ENCODE measurements at regions not wholly inside any gene's neighbourhood (a gene's known extent, or its start where the extent isn't known, plus 50 kb on each side); places are given as distances from the start of the nearest gene placed in this dataset.

DNA sequence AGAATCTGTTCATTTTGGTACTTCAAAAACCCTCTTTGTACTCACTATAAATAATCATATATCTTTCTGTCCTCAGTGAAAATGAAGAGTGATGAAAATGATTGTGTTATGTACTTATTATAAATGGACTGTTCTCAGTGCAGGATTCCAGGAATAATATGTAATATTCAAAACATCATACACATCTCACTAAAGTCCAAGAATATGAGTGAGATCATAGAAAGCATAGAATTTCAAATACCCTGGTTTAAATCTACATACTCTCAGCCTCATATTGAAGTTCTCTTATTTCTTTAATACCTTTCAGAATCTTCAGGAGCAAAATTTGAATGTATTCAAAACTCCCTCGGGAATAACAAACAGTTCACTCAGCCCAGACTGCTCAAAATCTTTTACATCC is 868.0 kb downstream of the SLITRK6 start:
- no peak for DNase-seq

- no peak for DNase-seq
Observed at GRCh38 chr13:84927442-84928169, 871.6 kb downstream of the SLITRK6 start.

DNA sequence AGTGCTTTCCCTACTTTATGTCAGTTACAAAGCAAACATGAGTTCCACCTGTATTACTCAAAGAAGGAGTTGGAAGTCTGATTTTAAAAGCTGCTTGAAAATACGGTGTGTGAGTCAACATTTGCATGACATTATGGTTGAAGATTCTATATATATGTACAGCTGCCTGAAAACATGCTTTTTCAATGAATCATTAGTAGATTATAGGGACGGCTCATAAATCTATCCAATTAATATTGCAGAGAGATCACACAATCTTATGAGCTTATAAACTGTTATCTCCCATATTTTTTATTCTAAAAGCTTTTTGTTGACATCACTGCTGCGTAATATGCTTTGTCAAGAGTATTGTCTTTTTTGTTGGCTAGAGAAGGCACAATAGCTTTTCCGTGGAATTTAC is 873.8 kb downstream of the SLITRK6 start:
- DNase-seq, result no peak

- no peak for DNase-seq
Observed at GRCh38 chr13:84923831-84924230, 875.4 kb downstream of the SLITRK6 start.

DNA sequence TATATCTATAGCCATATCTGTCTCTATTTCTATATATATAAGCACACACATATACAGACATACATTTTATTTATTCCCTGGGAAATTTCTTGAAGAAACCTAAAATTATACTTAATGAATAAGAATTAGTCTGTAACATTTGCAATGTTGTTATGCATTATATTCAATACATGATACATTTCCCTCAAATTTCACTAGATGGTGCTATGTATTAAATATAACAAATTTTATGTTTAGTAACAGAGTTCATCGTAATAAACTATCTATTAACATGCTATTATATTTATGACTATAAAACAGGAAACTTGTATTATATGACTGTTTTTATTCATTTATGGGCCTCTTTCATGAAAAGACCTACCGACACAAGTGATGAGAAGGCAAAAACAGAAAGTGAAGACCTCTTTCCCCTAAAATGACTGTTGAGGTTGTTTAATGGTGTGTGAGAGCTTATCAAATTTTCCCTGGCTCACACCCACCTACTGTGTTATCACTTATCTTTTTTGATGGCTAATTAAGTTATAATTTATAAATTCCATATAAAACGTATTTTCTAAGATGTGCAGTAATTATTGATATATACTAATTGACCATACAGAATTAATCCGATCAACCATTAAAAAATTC is 881.9 kb downstream of the SLITRK6 start:
- no peak for DNase-seq

GRCh38 chr13:84912720-84913119 is 886.5 kb downstream of the SLITRK6 start:
- DNase-seq, result no peak

GRCh38 chr13:84910423-84910822 is 888.8 kb downstream of the SLITRK6 start:
- DNase-seq, result no peak

GRCh38 chr13:84903391-84903790 is 895.8 kb downstream of the SLITRK6 start:
- DNase-seq, result no peak

DNA sequence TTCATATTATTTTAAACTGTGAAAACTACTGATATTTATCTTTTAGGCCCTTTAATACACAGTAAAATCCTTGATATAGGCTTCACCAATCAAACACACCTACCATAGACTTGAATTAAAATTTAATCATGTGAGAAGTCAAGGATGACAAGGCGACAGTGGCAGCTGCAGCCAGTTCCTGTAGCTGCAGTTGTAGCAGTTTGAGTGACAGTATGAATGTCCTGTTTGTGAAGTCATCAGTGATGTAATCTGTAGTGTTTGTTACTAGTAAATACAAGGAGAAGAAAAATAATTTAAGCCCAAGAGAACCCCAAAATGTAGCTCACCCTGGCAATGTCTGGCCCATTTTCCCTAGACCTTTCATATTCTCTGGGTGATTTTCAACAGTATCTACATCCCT is 897.0 kb downstream of the SLITRK6 start:
- no peak for DNase-seq

DNA sequence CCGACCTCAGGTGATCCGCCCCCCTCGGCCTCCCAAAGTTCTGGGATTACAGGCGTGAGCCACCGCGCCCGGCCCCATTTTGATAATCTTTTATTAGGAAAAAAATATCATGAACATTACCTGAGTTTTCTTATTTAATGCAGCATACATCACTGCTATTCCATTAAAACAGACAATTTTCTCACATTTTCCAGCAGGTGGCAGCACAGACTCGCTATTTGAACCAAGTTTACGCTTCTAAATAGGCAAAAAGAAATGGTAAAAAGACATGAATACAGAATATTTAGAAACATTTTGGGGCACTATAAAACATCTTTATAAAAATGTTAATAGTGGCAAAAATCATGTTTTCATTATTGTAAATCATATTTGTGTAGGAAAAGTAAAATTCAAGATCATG is 903.1 kb downstream of the SLITRK6 start:
- DNase-seq, result peak in 1 of 2 donors; percentile 26

DNA sequence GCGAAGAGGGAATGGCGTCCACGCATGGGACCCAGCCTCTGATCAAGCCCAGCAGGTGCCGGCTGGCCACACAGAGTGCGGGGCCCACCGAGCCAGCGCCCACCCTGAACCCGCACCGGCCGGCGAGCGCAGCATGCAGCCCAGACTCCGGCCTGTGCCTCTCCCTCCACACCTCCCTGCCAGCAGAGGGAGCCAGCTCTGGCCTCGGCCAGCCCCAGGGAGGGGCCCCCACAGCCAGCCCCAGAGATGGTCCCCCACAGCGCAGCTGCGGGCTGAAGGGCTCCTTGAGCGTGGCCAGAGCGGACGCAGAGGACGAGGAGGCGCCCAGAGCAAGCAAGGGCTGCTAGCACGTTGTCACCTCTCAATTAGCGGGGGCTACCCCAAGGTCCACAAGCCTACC is 904.5 kb downstream of the SLITRK6 start:
- no peak for DNase-seq

- DNase-seq, result no peak
Observed at GRCh38 chr13:84885868-84886267, 913.4 kb downstream of the SLITRK6 start.

DNA sequence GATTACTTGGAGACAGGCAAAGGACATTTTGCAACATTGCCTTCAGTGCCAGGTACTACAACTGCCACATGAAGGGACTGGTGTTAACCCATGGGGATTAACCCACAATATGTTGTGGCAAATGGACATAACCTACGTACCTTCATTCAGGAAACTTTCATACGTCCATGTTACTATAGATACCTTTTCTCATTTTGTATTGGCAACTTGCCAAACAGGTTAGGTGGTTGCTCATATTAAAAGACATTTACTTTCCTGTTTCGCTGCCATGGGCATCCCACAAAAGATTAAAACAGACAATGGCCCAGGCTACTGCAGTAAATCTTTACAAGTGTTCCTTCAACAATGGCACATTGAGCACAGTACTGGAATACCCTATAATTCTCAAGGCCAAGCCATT is 925.3 kb downstream of the SLITRK6 start:
- DNase-seq, result no peak

DNA sequence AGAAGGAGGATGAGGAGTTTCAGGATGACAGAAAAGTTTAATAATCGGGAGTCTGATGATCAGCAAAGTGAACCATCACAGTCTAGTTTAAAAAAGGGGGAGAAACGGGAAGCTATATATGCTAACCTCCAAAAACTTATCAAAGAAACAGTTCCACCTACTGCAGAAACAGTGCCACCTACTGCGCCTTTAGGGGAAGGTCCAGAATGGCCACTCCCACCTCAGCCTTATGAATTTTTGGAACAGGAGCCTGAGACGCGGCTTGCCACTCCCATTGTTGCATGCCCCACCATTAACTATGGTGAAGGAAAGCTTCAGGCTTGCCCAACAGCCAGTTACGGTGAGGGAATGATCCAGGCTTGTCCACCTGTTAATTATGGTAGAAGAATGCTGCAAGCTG is 929.0 kb downstream of the SLITRK6 start:
- DNase-seq, result no peak

DNA sequence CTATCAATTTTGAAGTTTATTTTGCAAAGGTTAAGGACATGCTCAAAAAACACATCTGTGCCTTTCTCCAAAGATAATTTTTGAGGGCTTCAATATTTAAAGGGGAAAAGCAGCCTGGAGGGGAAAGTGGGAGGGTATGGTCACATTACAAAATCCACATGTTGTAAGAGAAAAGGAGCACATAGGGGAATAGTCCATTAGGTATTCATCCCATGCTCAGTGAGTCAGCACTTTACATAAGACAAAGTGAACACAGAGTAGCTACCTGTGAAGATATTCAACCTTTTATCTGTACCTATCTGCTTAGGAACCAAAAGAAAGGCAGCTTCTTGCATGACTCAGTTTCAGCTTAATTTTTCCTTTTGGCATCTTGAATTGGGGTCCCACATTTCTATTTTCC is 932.0 kb downstream of the SLITRK6 start:
- DNase-seq, result no peak

GRCh38 chr13:84865783-84866221 is 933.4 kb downstream of the SLITRK6 start:
- no peak for DNase-seq

DNA sequence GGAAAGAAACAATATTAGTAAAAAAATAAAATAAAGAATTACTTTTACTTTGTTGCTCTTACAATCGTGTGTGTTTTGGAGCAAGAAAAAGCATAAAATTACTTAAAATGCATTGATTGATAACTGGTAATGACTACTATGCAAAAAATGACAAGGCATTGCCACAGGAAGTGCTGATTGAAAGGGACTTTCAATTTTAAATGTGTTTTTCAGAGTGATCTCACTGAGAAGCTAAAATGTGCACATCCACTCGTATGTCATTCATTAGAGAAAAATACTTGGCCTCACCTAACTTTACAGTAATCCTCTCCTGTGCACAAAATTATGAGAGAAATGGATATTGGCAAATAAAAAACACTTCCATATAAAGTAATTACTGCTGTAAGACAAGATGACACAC is 934.9 kb downstream of the SLITRK6 start:
- no peak for DNase-seq

- no peak for DNase-seq
Observed at GRCh38 chr13:84847107-84847506, 952.1 kb downstream of the SLITRK6 start.

- DNase-seq, result no peak
Observed at GRCh38 chr13:84845907-84846619, 953.2 kb downstream of the SLITRK6 start.

- no peak for DNase-seq
Observed at GRCh38 chr13:84844473-84844872, 954.7 kb downstream of the SLITRK6 start.

- DNase-seq, result no peak
Observed at GRCh38 chr13:84843368-84843767, 955.9 kb downstream of the SLITRK6 start.

DNA sequence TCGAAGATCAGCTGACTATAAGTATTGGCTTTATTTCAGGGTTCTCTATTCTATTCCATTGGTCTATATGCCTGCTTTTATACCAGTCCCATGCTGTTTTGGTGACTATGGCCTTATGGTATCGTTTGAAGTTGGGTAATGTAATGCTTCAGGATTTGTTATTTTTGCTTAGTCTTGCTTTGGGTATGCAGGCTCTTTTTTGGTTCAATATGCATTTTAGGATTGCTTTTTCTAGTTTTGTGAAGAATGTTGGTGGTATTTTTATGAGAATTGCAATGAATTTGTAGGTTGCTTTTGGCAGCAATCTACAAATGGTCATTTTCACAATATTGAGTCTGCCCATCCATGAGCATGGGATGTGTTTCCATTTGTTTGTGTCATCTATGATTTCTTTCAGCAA is 951.9 kb upstream of the SLITRK1 start:
- no peak for DNase-seq

DNA sequence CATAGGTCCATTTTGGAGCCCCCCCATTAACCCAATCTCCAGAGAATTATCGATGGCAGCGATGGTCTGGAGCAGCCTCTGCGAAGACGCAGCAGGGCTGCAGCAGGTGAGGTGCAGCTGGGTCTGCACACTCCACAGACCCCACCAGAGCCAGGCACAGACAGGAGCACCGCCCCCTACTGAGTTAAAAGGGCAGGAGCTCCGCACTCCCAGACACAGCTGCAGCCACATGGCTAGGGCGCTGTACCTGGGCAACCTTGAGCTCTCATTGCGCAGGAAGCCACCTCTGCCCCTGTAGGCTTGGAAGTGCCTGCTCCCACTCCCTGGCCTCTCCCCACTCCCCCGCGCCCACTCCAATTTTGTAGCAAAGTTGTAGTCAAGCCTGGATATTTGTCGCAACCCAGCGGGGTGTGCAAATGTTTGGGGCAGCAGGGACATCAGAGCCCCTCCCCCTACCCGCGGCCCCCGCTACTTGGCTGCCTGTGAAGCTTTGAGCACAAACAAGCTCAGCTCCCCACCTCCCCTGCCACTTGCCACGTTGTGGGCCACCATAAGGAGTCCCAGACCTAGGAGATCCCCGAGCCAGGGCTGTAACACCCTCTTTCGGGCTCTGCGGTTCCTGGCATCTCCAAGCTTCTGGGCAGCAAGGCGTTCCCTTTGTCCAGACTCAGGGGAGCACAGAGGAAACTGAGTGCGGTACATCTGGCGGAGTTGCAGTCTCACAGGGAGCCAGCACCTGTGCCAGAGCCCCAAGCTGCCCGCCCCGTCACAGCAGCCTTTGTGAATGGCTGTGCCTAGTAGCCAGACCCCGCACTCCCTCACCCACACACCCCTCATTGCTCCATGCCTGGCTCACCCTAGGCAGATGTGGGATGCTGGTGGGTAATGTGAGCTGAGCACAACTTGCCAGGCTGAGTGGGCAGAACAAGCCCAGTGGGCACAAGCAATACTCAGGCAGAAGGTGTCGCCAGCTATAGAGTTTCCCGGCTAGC is 949.7 kb upstream of the SLITRK1 start:
- no peak for DNase-seq

Data from CD4-positive, alpha-beta T cell treated with Interferon alpha-2 for 1 hour (primary cell).